Upper lobe of left lung (tissue), 6 donors: ENCODE measurements at regions not wholly inside any gene's neighbourhood (a gene's known extent, or its start where the extent isn't known, plus 50 kb on each side); places are given as distances from the start of the nearest gene placed in this dataset.

ENCODE experiments used
- ATAC-seq, 2 donors: fragments of 200-7000 bp; cut with Tn5 transposase; one replicate each; pipeline ENCODE4 v1.9.1; 2022; ENCODE audit warnings: mild to moderate bottlenecking in 2 of 2, moderate library complexity in 2 of 2; ENCODE audit not compliant: low FRiP score in 2 of 2
- DNase-seq, 2 donors: peaks; one replicate each; pipeline ENCODE4 v3.0.0-alpha.2; 2019 to 2020
- H3K27ac ChIP-seq, 4 donors: fragments of 200-600 bp; sonication (generic); one replicate each; pipeline ENCODE4 v1.5.1; 2016 to 2019
- H3K27me3 ChIP-seq, 4 donors: fragments of 200-600 bp; sonication (generic); one replicate each; pipeline ENCODE4 v1.5.1; 2017 to 2019
- H3K36me3 ChIP-seq, 4 donors: fragments of 200-600 bp; sonication (generic); one replicate each; pipeline ENCODE4 v1.5.1; 2016 to 2019
- H3K4me1 ChIP-seq, 4 donors: fragments of 200-600 bp; sonication (generic); one replicate each; pipeline ENCODE4 v1.5.1; 2018 to 2019
- H3K4me3 ChIP-seq, 4 donors: fragments of 200-600 bp; sonication (generic); one replicate each; pipeline ENCODE4 v1.5.1; 2017 to 2019; ENCODE audit warnings: mild to moderate bottlenecking in 2 of 4, moderate library complexity in 1 of 4
- H3K9me3 ChIP-seq, 4 donors: fragments of 200-600 bp; sonication (generic); one replicate each; pipeline ENCODE4 v1.5.1; 2018 to 2019
- EP300 ChIP-seq, 4 donors: sonication (generic); formaldehyde crosslinking; IDR thresholded peaks; one replicate each; pipeline ENCODE4 v1.5.1; 2017; ENCODE audit warnings: antibody characterized with exemption in 4 of 4, control low read depth in 2 of 4
- POLR2A ChIP-seq, 4 donors: fragments of 450-650 bp; IDR thresholded peaks; one replicate each; pipeline ENCODE4 v1.5.1; 2016 to 2017; ENCODE audit warnings: antibody characterized with exemption in 4 of 4, mild to moderate bottlenecking in 2 of 4
- POLR2AphosphoS5 ChIP-seq, 2 donors: sonication (generic); formaldehyde crosslinking; IDR thresholded peaks; one replicate each; pipeline ENCODE4 v1.5.1; 2017; ENCODE audit warnings: antibody characterized with exemption in 2 of 2
- WGBS, 2 donors: methylation state at CpG; one replicate each; pipeline ENCODE4 v1.1.5; 2017 to 2018; 5-methylcytosine and 5-hydroxymethylcytosine counted together
- TF ChIP-seq, protein P1 (sequence below), 6 experiments: fragments of 450-650 bp in 4 of 6; fragments of 200-600 bp in 2 of 6; sonication (generic) in 2 of 6; IDR thresholded peaks; one replicate each; pipeline ENCODE4 v1.5.1; 2016 to 2019; ENCODE audit warnings: antibody characterized with exemption in 6 of 6
- donor health status: DM: no; HTN: no; CAD: no; lungs with moderate emphysema.
- donor health status: DM: no; HTN: yes; CAD: no; lungs with severe emphysema.

DNA sequence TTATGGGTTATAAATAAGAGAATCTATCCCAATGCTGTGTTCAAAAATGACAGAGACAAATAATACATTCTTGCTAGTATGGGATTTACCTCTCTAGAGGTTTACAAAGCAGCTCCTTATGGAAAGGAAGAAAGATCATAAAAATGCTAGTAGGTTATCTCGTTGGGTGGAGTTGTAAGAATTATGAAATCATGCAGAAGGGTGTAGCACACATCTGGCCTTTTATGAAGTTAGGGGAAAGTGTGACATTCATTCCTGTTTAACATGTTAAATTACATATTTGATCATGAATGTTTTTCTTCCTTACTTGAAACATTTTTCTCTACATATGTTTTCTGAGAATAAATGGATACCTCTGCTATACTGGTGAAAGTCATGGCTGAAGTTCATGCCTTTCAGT, 414.2 kb downstream of the SH3GL2 start:
- no peak for ATAC-seq
- Histone ChIP-seq H3K9me3 (no peaks in the 10 kb centered on the region), H3K27ac (no peak overlapping the region), H3K36me3 (no peaks in the 10 kb centered on the region), H3K4me3 (no peak overlapping the region), H3K4me1 (no peaks in the 10 kb centered on the region), H3K27me3 (no peaks in the 10 kb centered on the region)
- DNase-seq = no peak
- WGBS, 2 donors = 42 to 62% methylated on average over 1 of the region's 1 CpG
- TF ChIP-seq, protein P1, sequence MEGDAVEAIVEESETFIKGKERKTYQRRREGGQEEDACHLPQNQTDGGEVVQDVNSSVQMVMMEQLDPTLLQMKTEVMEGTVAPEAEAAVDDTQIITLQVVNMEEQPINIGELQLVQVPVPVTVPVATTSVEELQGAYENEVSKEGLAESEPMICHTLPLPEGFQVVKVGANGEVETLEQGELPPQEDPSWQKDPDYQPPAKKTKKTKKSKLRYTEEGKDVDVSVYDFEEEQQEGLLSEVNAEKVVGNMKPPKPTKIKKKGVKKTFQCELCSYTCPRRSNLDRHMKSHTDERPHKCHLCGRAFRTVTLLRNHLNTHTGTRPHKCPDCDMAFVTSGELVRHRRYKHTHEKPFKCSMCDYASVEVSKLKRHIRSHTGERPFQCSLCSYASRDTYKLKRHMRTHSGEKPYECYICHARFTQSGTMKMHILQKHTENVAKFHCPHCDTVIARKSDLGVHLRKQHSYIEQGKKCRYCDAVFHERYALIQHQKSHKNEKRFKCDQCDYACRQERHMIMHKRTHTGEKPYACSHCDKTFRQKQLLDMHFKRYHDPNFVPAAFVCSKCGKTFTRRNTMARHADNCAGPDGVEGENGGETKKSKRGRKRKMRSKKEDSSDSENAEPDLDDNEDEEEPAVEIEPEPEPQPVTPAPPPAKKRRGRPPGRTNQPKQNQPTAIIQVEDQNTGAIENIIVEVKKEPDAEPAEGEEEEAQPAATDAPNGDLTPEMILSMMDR (IDR thresholded peaks at IDR 0.05) = no peak
- no peak for TF ChIP-seq POLR2A (IDR thresholded peaks at IDR 0.05)
- TF ChIP-seq POLR2AphosphoS5 (IDR thresholded peaks at IDR 0.05) = no peak
- no peak for TF ChIP-seq EP300 (IDR thresholded peaks at IDR 0.05)

DNA sequence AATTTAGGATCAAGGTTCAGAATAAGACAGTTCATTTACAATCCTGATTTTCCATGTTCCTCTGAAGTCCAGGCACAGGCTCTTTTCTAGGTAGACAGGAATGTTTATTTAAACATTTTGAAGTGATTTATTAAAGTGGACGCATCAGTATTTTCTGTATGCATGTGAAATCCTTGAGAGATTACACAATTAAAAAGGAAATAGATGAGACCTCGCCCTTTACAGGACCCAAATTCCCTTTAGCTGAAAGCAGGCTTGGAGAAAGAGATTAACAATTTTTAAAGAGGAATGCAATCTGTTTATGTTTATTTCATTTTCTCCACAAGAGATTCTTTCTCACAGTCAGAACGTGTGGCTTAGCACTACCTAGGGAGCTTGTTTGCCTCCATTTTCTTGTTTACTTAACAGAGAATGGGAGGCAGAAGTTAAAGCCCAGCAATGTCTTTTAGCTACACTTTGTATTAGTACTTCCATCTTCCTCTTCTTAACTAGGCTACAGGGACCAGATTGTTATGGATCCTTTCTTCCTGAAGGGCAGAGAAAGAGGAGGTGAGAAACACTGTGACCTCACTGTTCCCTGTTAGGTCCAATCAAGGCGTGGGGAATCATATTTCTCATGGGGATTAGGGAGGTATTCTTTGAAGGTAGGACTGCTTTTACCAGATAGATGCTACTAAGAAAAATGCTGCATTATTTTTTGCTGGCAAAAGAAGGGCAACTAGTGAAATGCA, 416.0 kb downstream of the SH3GL2 start:
- no peaks in the 10 kb centered on the region for H3K36me3 ChIP-seq
- no peak overlapping the region for H3K27ac ChIP-seq
- H3K9me3 ChIP-seq = no peaks in the 10 kb centered on the region
- TF ChIP-seq, protein P1 (IDR thresholded peaks at IDR 0.05) = no peak
- TF ChIP-seq POLR2A (IDR thresholded peaks at IDR 0.05) (no peak), EP300 (IDR thresholded peaks at IDR 0.05) (no peak), POLR2AphosphoS5 (IDR thresholded peaks at IDR 0.05) (no peak)
- H3K27me3 ChIP-seq = no peaks in the 10 kb centered on the region
- 23 to 30% methylated on average over 4 of the region's 4 CpGs for WGBS, 2 donors
- no peak for DNase-seq
- H3K4me3 ChIP-seq = no peak overlapping the region
- ATAC-seq = no peak
- no peaks in the 10 kb centered on the region for H3K4me1 ChIP-seq

DNA sequence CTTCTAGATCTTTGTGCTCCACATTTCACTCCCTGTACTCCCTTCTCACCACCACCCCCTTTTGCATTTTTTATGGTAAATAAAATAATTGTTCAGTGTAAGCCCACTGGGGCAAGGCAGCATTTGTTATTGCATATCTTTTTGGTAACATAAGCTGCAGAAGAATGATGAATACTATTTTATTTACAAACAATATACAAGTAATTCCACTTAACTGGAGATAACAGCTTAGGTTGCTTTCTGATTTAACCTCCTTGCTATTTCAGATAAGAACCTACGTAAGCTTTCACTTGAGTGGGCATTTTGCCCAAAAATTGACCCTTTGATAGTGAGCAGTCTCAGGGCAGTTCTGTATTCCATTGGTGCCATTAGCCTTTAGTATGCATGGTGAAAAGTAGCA, 417.9 kb downstream of the SH3GL2 start:
- Histone ChIP-seq H3K27ac (no peak overlapping the region), H3K4me1 (no peaks in the 10 kb centered on the region), H3K4me3 (no peak overlapping the region), H3K9me3 (no peaks in the 10 kb centered on the region), H3K27me3 (no peaks in the 10 kb centered on the region), H3K36me3 (no peaks in the 10 kb centered on the region)
- TF ChIP-seq, protein P1 (IDR thresholded peaks at IDR 0.05) = no peak
- TF ChIP-seq EP300 (IDR thresholded peaks at IDR 0.05) = no peak
- TF ChIP-seq POLR2A (IDR thresholded peaks at IDR 0.05) = no peak
- TF ChIP-seq POLR2AphosphoS5 (IDR thresholded peaks at IDR 0.05) = no peak
- ATAC-seq (no peak), DNase-seq (no peak)
- 39 to 47% methylated on average over 1 of the region's 1 CpG for WGBS, 2 donors

DNA sequence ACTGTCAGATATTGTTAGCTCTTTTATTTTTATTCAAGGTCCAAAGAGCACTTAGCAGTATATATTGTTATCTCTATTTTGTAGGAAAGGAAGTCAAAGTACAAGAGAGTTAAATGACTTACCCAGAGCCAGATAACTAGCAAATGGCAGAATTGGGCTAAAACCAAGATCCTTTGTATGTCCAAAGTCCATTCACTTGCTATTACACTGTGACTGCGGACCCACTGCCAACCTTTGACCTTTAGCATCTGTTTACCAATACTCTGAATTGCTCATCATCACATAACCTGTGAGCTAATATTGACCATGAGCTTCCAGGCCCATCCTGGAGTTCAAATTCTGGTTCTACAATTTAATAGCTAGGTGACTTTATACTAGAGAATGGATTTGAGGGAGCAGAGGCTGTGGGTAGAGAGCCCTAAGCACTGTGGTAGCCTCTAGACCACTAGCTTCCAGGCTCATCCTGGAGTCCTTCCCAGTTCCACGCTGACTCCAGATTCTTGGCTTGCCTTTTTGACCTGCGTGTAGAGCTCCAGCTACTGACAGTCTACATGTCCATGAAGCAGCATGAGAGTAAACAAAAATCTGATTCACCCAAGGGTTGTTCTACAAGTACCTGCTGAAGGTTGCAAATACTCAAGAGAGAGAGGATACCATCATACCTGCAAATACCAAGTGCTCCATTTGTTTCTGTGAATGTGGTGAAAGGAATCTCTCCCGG, 424.0 kb downstream of the SH3GL2 start:
- Histone ChIP-seq H3K9me3 (no peaks in the 10 kb centered on the region), H3K4me1 (no peaks in the 10 kb centered on the region), H3K27me3 (no peaks in the 10 kb centered on the region), H3K4me3 (no peak overlapping the region), H3K36me3 (no peaks in the 10 kb centered on the region), H3K27ac (no peak overlapping the region)
- no peak for DNase-seq
- ATAC-seq = no peak
- TF ChIP-seq EP300 (IDR thresholded peaks at IDR 0.05) (no peak), POLR2AphosphoS5 (IDR thresholded peaks at IDR 0.05) (no peak), POLR2A (IDR thresholded peaks at IDR 0.05) (no peak)
- TF ChIP-seq, protein P1 (IDR thresholded peaks at IDR 0.05) = no peak
- WGBS, 2 donors = 83 to 88% methylated on average over 4 of the region's 4 CpGs
